Erythroblast (primary cell): ENCODE measurements at regions not wholly inside any gene's neighbourhood (a gene's known extent, or its start where the extent isn't known, plus 50 kb on each side); places are given as distances from the start of the nearest gene placed in this dataset.

Experiments
- DNase-seq, 2 experiments: peaks; one replicate each; lab custom pipeline; 2025; lab: John Stamatoyannopoulos, UW
- GATA1 ChIP-seq: IDR thresholded peaks from 2 replicates; pipeline ENCODE4 v1.6.1; 2011; ENCODE audit warnings: low read depth, mild to moderate bottlenecking, control low read depth, low read length, moderate library complexity
- POLR2A ChIP-seq: IDR thresholded peaks from 2 replicates; pipeline ENCODE4 v1.6.1; 2011; ENCODE audit warnings: mild to moderate bottlenecking, low read length

GRCh38 chr5:155193483-155194107 lies 180.0 kb downstream of the KIF4B start:
- no peak for DNase-seq
- TF ChIP-seq GATA1 = no peak
- no peak for TF ChIP-seq POLR2A

DNA sequence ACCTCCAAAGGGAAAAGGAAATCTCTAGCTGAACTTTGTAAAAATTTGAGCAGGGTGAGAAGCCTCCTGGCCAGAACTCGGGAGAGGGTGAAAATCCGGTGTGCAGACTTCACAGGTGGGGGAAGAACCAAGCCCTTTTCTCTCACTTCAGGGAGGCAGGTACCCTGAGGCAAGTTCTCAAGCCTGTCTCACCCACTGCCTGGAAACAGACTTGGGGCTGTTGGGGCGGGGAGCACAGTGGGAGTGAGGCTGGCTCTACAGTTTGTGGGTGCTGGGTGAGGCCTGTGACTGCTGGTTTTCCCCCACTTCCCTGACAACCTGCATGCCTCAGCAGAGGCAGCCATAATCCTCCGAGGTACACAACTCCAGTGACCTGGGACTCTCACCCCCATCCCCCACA lies 187.1 kb downstream of the KIF4B start:
- DNase-seq = no peak
- TF ChIP-seq POLR2A (no peak), GATA1 (no peak)

DNA sequence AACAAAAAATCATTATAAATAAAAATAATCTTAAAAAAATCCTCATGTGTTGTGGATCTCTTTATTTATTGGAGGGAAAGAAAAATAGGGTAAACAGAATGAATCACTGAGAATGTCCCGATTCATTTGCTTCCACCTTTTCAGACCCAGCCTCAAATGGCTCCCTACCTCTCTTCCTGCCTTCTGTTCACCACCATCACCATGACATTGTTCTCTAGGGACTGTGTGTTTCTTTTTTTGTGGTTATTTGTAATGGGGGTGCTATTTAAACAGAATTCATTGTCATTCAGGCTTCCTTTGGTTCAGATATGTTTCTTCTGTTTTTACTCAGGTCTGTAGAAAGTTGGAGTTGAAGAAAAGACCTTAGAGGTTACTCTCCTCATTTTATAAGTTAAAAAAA lies 198.2 kb downstream of the KIF4B start:
- no peak for DNase-seq
- TF ChIP-seq POLR2A (no peak), GATA1 (no peak)

GRCh38 chr5:155222393-155222792 lies 208.8 kb downstream of the KIF4B start:
- no peak for TF ChIP-seq GATA1
- no peak for DNase-seq

DNA sequence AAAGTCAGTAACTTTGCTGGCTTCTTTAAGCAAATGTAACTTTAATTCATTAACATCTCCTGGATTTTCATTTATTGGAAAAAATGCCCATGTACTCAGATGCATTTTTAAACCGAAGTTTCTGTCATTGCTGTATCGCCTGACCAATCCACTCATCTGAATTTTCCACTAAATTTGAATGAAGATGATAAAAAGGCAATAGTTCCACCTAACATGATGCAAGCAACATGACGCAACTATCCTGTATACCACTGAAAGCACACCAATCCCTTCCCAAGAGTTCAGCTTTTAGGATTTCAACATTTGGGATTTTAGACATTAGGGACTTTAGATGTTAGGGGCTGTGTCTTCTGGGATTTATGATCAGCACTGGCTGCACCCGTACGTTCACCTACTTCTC lies 215.6 kb downstream of the KIF4B start:
- TF ChIP-seq POLR2A = no peak
- no peak for TF ChIP-seq GATA1
- DNase-seq = no peak

- DNase-seq = no peak
- TF ChIP-seq GATA1 (no peak), POLR2A (no peak)
Observed at GRCh38 chr5:155239803-155240202, 226.2 kb downstream of the KIF4B start.

DNA sequence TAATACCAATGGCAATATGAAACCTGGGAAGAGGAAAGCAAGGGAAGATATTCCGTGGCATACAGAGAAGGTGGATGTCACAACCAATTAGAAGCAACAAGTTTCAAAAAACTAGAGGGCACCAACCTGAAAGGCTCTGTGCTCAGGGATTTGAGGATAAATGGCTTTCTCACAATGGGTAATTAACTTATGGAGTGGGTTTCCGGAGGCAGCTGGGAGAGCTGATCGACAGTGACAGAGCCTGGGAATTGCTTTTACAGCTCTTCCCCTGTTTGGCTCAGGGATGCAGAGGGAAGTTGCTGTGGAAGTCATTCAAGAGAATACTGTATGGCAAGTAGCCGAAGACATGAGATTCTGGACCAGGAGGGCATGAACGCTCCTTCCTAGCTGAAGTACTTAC lies 237.0 kb downstream of the KIF4B start:
- no peak for TF ChIP-seq GATA1
- TF ChIP-seq POLR2A = no peak
- DNase-seq = no peak

DNA sequence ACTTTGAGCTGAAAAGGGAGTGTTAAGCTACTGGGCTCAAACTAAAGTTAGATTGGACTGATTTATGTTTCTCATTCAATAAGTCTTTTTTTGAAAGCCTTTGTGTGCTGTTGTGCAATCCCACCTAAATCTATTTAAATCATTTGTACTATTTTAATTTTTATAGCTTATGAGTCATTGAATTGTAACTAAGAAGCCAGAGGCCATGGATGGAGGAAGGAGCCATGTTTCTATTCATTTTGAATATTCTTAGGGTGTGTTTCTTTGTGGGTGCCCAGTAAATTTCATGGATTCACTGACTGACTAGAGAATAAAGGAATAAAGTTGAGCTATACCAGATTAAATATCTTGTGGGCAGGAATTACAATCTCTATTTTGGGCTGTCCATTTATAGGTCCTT lies 238.5 kb downstream of the KIF4B start:
- TF ChIP-seq POLR2A = no peak
- TF ChIP-seq GATA1 = no peak

GRCh38 chr5:155252717-155253116 lies 239.2 kb downstream of the KIF4B start:
- TF ChIP-seq GATA1 = no peak
- TF ChIP-seq POLR2A = no peak

More for the DNA sequence above, 238.5 kb downstream of the KIF4B start:
- no peak for DNase-seq

GRCh38 chr5:155254399-155254798 lies 240.8 kb downstream of the KIF4B start:
- TF ChIP-seq GATA1 = no peak
- no peak for TF ChIP-seq POLR2A

More at GRCh38 chr5:155252717-155253116, 239.2 kb downstream of the KIF4B start:
- DNase-seq = no peak

DNA sequence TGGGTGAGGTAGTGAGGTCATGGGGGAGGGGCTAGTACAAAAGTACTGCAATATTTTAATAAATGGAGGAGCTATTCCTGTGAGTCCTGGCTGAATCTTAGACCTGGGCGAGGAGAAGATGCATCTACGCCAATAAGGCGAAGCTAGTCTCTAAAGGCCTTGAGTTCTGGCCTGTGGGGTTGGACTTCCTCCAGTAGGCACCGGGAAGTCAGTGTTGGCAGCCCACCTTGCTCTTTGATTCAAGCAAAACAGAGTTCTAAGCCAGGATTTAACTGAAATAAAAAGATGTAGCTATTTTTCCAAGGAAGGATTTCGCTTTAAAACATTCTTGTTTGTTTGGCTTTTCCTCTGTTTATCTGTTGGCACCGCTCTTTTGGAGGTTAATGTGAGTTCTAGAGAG lies 244.6 kb downstream of the KIF4B start:
- no peak for DNase-seq
- TF ChIP-seq GATA1 (no peak), POLR2A (no peak)

More at GRCh38 chr5:155254399-155254798, 240.8 kb downstream of the KIF4B start:
- DNase-seq = no peak

- no peak for DNase-seq
- no peak for TF ChIP-seq GATA1
- no peak for TF ChIP-seq POLR2A
Observed at GRCh38 chr5:155259648-155260047, 246.1 kb downstream of the KIF4B start.

DNA sequence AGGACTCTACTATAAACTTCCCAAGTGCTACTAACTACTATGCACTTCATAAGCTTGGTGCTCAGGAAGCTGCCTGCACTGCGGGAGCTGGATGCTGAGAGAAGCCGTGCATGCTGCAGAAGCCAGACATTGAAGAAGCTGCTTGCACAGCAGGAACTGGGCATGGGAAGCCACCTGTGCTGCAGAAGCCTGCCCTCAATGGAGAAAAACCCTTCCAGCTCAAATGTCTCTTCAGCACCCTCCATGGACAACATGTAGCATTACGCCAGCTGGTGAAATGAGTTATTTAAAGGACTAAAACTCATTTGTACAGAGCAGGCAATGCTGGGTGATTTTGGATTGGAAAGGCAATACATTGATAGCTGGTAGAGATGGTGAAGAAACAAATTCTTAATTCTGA lies 247.2 kb downstream of the KIF4B start:
- TF ChIP-seq GATA1 (no peak), POLR2A (no peak)
- peak; percentile 9 to 21 for DNase-seq

DNA sequence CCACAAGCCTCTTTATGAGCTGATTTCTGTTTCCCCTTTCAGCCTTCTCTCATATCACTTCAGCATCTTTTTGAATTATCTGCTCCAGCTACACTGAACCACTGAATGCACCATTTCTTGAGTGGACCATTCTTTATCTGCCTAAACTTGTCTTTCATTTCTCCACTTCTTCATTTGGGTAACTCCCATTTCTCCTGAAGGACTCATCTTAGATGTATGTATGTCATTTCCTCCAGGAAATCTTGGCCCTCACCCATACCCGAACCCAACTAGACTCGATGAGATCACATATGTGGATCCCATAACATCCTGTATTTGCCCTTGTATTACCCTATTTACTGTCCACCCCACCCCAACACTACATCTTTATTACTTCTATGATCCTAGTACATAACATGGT lies 249.8 kb downstream of the KIF4B start:
- no peak for DNase-seq
- TF ChIP-seq GATA1 = no peak
- no peak for TF ChIP-seq POLR2A

DNA sequence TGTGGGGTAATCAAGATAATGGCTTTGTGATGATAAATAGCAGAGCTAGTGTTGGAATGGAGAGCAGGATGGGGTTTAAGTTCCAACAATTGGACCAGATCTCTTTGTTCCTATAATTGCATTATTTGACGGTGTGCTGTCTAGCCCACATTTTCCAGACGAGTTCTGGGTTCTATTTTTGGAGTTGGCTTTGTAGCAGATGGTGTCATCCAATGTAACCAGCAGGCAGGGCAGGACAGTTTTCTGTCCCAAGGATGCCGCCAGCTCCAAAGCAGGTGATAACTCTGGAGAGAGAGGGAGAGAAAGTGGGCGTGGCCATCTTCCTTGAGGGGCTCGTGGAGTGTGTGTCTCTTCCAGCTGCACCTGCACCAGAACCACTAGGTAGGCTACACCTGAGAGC lies 251.3 kb downstream of the KIF4B start:
- no peak for DNase-seq
- TF ChIP-seq GATA1 = no peak
- TF ChIP-seq POLR2A = no peak
